NCI-H187 (cell line): ENCODE measurements at regions not wholly inside any gene's neighbourhood (a gene's known extent, or its start where the extent isn't known, plus 50 kb on each side); places are given as distances from the start of the nearest gene placed in this dataset.

Experiments used
- DNase-seq, 2 experiments: peaks; one replicate each; lab custom pipeline; 2025; lab: John Stamatoyannopoulos, UW

GRCh38 chr16:5480431-5481195, 383.0 kb upstream of the EEF2KMT start:
- no peak for DNase-seq

GRCh38 chr16:5479926-5480325, 382.3 kb upstream of the EEF2KMT start:
- DNase-seq, result no peak

- DNase-seq, result no peak
Measured at GRCh38 chr16:5478036-5478435, 380.4 kb upstream of the EEF2KMT start.

GRCh38 chr16:5477251-5477650, 379.7 kb upstream of the EEF2KMT start:
- no peak for DNase-seq

- DNase-seq, result no peak
Measured at GRCh38 chr16:5472552-5472951, 375.0 kb upstream of the EEF2KMT start.

- no peak for DNase-seq
Measured at GRCh38 chr16:5468488-5468887, 370.9 kb upstream of the EEF2KMT start.

GRCh38 chr16:5467552-5467951, 370.0 kb upstream of the EEF2KMT start:
- no peak for DNase-seq

GRCh38 chr16:5466551-5466950, 369.0 kb upstream of the EEF2KMT start:
- DNase-seq, result no peak

GRCh38 chr16:5465714-5466113, 368.1 kb upstream of the EEF2KMT start:
- no peak for DNase-seq

GRCh38 chr16:5463820-5464219, 366.2 kb upstream of the EEF2KMT start:
- no peak for DNase-seq

GRCh38 chr16:5461574-5461973, 364.0 kb upstream of the EEF2KMT start:
- no peak for DNase-seq

- DNase-seq, result no peak
Measured at GRCh38 chr16:5461141-5461540, 363.5 kb upstream of the EEF2KMT start.

- no peak for DNase-seq
Measured at GRCh38 chr16:5460701-5461100, 363.1 kb upstream of the EEF2KMT start.

GRCh38 chr16:5459863-5460262, 362.3 kb upstream of the EEF2KMT start:
- DNase-seq, result no peak

GRCh38 chr16:5455110-5455509, 357.5 kb upstream of the EEF2KMT start:
- no peak for DNase-seq

- no peak for DNase-seq
Measured at GRCh38 chr16:5454349-5454748, 356.8 kb upstream of the EEF2KMT start.

- no peak for DNase-seq
Measured at GRCh38 chr16:5451641-5452040, 354.0 kb upstream of the EEF2KMT start.

GRCh38 chr16:5450409-5451104, 353.0 kb upstream of the EEF2KMT start:
- DNase-seq, result no peak

GRCh38 chr16:5449901-5450300, 352.3 kb upstream of the EEF2KMT start:
- DNase-seq, result no peak

- DNase-seq, result no peak
Measured at GRCh38 chr16:5448798-5449197, 351.2 kb upstream of the EEF2KMT start.

GRCh38 chr16:5447734-5448133, 350.1 kb upstream of the EEF2KMT start:
- no peak for DNase-seq

GRCh38 chr16:5446623-5447240, 349.1 kb upstream of the EEF2KMT start:
- DNase-seq, result no peak

GRCh38 chr16:5444189-5444588, 346.6 kb upstream of the EEF2KMT start:
- no peak for DNase-seq
